Upper lobe of right lung (tissue), 1 donor: ENCODE measurements at regions not wholly inside any gene's neighbourhood (a gene's known extent, or its start where the extent isn't known, plus 50 kb on each side); places are given as distances from the start of the nearest gene placed in this dataset.
A peak's percentile ranks its signal among the peaks of the same experiment; 100 is the strongest.
"Not testable (repeated sequence)": the region's sequence is repeated elsewhere in the genome, so short reads cannot be mapped to it uniquely, and the experiment has no call there.

Source experiments
- ATAC-seq: fragments of 200-7000 bp; cut with Tn5 transposase; one replicate; pipeline ENCODE4 v1.9.1; 2020; ENCODE audit warnings: mild to moderate bottlenecking, moderate library complexity
- DNase-seq: peaks from one replicate; pipeline ENCODE4 v3.0.0-alpha.2; 2020
- H3K27ac ChIP-seq: fragments of 200-600 bp; one replicate; pipeline ENCODE4 v1.8.0; 2022
- H3K27me3 ChIP-seq: fragments of 200-600 bp; one replicate; pipeline ENCODE4 v1.8.0; 2022; ENCODE audit warnings: mild to moderate bottlenecking
- H3K36me3 ChIP-seq: fragments of 200-600 bp; one replicate; pipeline ENCODE4 v1.8.0; 2022
- H3K4me1 ChIP-seq: fragments of 200-600 bp; one replicate; pipeline ENCODE4 v1.8.0; 2022
- H3K4me3 ChIP-seq: fragments of 200-600 bp; one replicate; pipeline ENCODE4 v1.8.0; 2022; ENCODE audit warnings: mild to moderate bottlenecking
- H3K9me3 ChIP-seq: fragments of 200-600 bp; one replicate; pipeline ENCODE4 v1.8.0; 2022
- intact Hi-C: fragments of 100-400 bp; cut with DNase I; formaldehyde crosslinking; loops from one replicate; pipeline ENCODE4 v1.11.0; 2022
- donor health status: DM: no; HTN: yes; CAD: no; lungs with severe emphysema.

GRCh38 chrX:3858332-3858731 lies 144.9 kb upstream of the PRKX start:
- H3K27me3 ChIP-seq, ATAC-seq: not testable (repeated sequence)

GRCh38 chrX:3843522-3844145 lies 130.2 kb upstream of the PRKX start:
- H3K4me1 ChIP-seq, H3K4me3 ChIP-seq, DNase-seq, H3K27me3 ChIP-seq, H3K36me3 ChIP-seq, H3K27ac ChIP-seq, H3K9me3 ChIP-seq, intact Hi-C loops: not testable (repeated sequence)
- peak; percentile 94 for ATAC-seq

More at GRCh38 chrX:3858332-3858731, 144.9 kb upstream of the PRKX start:
- DNase-seq, H3K27ac ChIP-seq, H3K4me3 ChIP-seq, intact Hi-C loops, H3K36me3 ChIP-seq, H3K4me1 ChIP-seq, H3K9me3 ChIP-seq: not testable (repeated sequence)

GRCh38 chrX:3842822-3843521 lies 129.5 kb upstream of the PRKX start:
- H3K4me3 ChIP-seq, H3K27me3 ChIP-seq, ATAC-seq, H3K36me3 ChIP-seq, H3K4me1 ChIP-seq, DNase-seq, H3K27ac ChIP-seq, H3K9me3 ChIP-seq, intact Hi-C loops: not testable (repeated sequence)

DNA sequence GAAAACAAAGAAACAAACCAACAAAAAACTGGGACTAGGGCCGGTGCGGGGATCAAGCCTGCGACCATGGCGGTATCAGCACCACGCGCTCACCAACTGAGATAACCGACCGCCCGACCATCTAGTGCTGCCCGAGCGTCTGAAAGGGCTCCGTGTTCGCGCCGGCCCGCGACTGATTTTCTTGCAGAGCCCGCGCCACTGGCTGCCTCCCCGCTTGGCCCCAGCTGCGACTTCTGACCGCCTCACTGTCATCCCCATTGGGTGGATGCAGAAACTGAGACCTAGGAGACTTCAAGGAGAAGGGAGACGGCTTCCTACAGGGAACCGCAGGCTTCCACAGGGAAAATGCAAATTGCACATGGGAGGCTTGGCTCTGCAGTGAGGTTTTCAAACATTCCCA lies 125.3 kb upstream of the PRKX start:
- H3K9me3 ChIP-seq, H3K36me3 ChIP-seq, DNase-seq, intact Hi-C loops, H3K4me3 ChIP-seq, ATAC-seq, H3K27ac ChIP-seq, H3K27me3 ChIP-seq, H3K4me1 ChIP-seq: not testable (repeated sequence)

- H3K36me3 ChIP-seq, H3K4me3 ChIP-seq, H3K27ac ChIP-seq, DNase-seq, H3K4me1 ChIP-seq, H3K27me3 ChIP-seq, ATAC-seq, intact Hi-C loops, H3K9me3 ChIP-seq: not testable (repeated sequence)
Measured at GRCh38 chrX:3837958-3838643, 124.7 kb upstream of the PRKX start.

DNA sequence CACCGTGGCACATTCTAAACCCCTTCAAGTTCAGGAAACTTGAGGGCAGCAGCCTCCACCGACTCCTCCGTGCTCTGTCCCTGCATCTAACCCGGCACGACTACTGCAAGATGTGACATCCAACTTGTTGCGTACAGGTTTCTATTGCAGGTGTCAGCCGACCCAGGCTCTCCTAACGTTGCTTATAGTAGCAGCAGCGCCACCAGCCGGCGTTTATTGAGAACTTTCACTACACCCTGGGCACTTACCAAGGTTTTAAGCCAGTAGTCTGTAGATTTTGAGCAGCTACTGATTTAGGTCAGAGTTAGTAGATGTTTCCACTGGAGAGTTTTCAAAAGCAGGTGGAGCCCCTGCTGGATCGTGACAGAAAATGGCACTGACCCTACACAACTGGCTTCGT lies 123.8 kb upstream of the PRKX start:
- H3K36me3 ChIP-seq, DNase-seq, H3K27me3 ChIP-seq, ATAC-seq, H3K9me3 ChIP-seq, H3K27ac ChIP-seq, H3K4me1 ChIP-seq, H3K4me3 ChIP-seq, intact Hi-C loops: not testable (repeated sequence)

DNA sequence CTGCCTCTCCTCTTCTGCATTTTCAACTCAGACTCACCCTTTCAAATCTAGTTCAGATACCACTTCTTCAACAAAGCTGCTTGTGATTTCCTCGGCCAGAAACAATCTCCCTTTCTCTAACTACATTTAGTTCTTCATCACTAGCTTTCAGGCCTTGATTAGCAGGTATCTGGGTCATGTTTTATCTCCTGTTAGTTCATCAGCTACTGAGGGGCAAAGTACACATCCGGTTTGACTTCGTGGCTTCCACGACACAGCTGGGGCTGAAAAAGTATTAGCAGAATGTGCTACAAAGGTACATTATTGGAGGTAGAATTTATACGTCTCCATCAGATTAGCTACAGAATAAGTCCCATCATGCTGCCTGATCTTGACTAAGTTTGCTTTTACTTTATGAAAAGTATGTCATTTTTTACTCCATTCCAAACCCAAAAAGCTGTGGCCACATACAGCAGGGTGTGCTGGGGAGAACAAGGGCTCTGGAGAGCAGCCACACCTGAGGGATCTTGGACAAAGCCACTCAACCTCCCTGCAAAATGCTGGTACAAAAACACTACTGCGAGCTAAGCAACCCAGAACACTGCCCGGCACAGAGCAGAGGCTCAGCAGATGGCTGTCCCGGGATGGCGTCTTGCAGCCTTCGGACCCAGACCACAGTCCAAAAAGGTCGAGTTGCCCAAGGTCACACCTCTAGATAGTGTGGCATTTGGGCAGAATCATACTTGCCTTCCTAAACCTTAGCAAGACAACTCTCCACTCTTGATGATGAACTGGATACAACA lies 120.5 kb upstream of the PRKX start:
- ATAC-seq, H3K4me1 ChIP-seq, H3K9me3 ChIP-seq, intact Hi-C loops, H3K4me3 ChIP-seq, H3K27me3 ChIP-seq, H3K36me3 ChIP-seq, DNase-seq, H3K27ac ChIP-seq: not testable (repeated sequence)

DNA sequence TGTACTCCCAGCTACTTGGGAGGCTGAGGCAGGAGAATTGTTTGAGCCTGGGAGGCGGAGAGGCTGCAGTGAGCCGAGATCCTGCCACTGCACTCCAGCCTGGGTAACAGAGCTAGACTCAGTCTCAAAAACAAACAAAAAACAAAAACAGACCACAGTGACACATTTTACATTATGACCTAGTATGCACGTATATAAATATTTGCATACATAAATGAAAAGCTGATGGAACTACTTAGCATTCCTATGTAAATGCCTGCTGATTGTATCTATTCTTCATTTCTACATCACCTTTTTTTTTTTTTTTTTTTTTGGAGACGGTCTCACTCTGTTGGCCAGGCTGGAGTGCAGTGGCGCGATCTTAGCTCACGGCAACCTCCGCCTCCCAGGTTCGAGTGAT lies 116.6 kb upstream of the PRKX start:
- H3K27me3 ChIP-seq, ATAC-seq, H3K36me3 ChIP-seq, H3K27ac ChIP-seq, H3K9me3 ChIP-seq, intact Hi-C loops, H3K4me1 ChIP-seq, DNase-seq, H3K4me3 ChIP-seq: not testable (repeated sequence)

DNA sequence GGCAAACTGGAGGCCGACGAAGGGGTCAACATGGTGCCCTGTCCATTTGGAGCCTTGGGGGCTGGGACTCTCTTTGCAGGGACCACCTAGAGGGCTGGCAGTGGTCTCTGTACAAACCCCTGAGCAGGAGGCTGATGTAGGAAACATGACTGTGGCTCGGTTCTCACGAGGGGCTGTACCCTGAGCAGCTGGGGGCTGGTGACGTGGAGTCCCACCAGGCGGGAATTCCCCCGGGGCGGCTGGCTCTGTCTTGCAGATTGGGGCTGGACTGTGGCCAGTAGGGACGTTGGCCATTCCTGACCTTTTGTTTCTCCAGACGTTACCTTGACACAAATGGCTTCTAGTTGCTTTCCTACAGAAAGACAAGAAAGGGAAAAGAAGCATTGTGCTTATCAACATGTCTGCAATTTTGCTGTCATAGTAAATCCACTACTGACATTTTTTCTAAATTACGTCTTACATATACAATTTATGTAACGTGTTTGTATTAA lies 115.6 kb upstream of the PRKX start:
- H3K27me3 ChIP-seq, ATAC-seq, H3K9me3 ChIP-seq, H3K27ac ChIP-seq, DNase-seq, intact Hi-C loops, H3K4me3 ChIP-seq, H3K36me3 ChIP-seq, H3K4me1 ChIP-seq: not testable (repeated sequence)

DNA sequence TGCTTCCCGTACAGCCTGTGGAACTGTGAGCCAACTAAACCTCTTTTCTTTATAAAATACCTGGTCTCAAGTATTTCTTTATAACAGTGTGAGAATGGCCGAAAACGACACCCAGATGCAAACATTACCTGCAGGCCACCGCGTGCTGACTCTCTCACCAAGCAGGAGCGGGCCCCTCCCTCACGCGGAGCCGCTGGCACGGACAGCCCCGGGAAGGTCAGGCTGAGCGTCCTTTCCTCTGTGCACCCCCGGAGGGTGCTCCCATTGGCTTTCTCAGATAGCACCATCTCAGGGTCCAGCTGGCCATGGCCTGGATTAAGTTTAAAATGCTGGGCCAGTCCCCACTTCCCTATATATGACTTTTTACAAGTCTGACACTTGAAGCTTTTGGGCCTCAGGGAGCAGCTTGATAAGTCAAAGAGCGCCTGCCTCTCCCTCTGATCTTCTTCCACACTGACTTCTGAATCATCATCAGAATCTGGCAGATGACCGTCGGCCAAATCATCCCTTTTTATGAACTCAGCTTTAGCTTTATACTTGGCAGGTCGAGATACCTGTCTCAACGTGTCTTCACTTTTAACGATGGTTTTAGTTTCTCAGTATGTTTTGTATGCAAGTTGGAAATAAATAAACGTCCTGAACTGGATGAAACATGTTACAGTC lies 115.1 kb upstream of the PRKX start:
- H3K9me3 ChIP-seq, H3K4me3 ChIP-seq, H3K27me3 ChIP-seq, H3K36me3 ChIP-seq, H3K27ac ChIP-seq, intact Hi-C loops, ATAC-seq, DNase-seq, H3K4me1 ChIP-seq: not testable (repeated sequence)

GRCh38 chrX:3824008-3824407 lies 110.6 kb upstream of the PRKX start:
- DNase-seq, ATAC-seq, H3K36me3 ChIP-seq, H3K9me3 ChIP-seq, intact Hi-C loops, H3K4me3 ChIP-seq, H3K4me1 ChIP-seq, H3K27ac ChIP-seq, H3K27me3 ChIP-seq: not testable (repeated sequence)
